ENCODE measurements at regions not wholly inside any gene's neighbourhood (a gene's known extent, or its start where the extent isn't known, plus 50 kb on each side); places are given as distances from the start of the nearest gene placed in this dataset.

- DNase-seq (ENCODE audit: low spot score) (no peak), ATAC-seq (no peak)
- no peak overlapping the region for H3K27ac ChIP-seq (ENCODE audit: low read depth)
- TF ChIP-seq JUNB (IDR thresholded peaks at IDR 0.05; ENCODE audit: unreplicated experiment) (no peak), ETS1 (IDR thresholded peaks at IDR 0.05) (no peak), NANOG (IDR thresholded peaks at IDR 0.05; ENCODE audit: borderline replicate concordance) (no peak), ZNF331 (CRISPR knock-in tag; IDR thresholded peaks at IDR 0.05; ENCODE audit: low read depth) (no peak), EZH2phosphoT487 (IDR thresholded peaks at IDR 0.05; ENCODE audit: unreplicated experiment) (no peak), ZNF114 (CRISPR knock-in tag; IDR thresholded peaks at IDR 0.05) (no peak), CTCF (conservative IDR thresholded peaks at IDR 0.05; ENCODE audit: low read depth in 2 of 2) (no peak), CREB1 (CRISPR knock-in tag; IDR thresholded peaks at IDR 0.05; ENCODE audit: low read depth) (no peak), REST (IDR thresholded peaks at IDR 0.05; ENCODE audit: unreplicated experiment) (no peak), POLR2AphosphoS5 (IDR thresholded peaks at IDR 0.05; ENCODE audit: low read depth) (no peak), STAT1 (IDR thresholded peaks at IDR 0.05; ENCODE audit: unreplicated experiment) (no peak)
- no peaks in the 10 kb centered on the region for H3K79me2 ChIP-seq (replicated peaks; ENCODE audit: insufficient read depth)
- Mint-ChIP-seq H3K9me3 (no peaks in the 10 kb centered on the region), H3K4me1 (peaks cover 49% of the 10 kb centered on the region), H3K27ac (no peak overlapping the region), H3K27me3 (ENCODE audit: insufficient read depth, low read depth, poor library complexity) (no peaks in the 10 kb centered on the region), H3K36me3 (ENCODE audit: low read depth) (no peaks in the 10 kb centered on the region), H3K4me3 (no peak overlapping the region)
- H3K36me3 ChIP-seq (ENCODE audit: insufficient read depth), result no peaks in the 10 kb centered on the region
- H4K20me1 ChIP-seq (replicated peaks; ENCODE audit: insufficient read depth), result no peaks in the 10 kb centered on the region
- H3K4me1 ChIP-seq (ENCODE audit: insufficient read depth), result peaks cover 32% of the 10 kb centered on the region
- H3K27me3 ChIP-seq (ENCODE audit: insufficient read depth), result no peaks in the 10 kb centered on the region
- no peak overlapping the region for H3K4me3 ChIP-seq
- no peak overlapping the region for H3K4me2 ChIP-seq
- H2AFZ ChIP-seq, result no peak overlapping the region
- peaks cover 10% of the 10 kb centered on the region; the same call in 1 of the 2 replicates for H3K9me2 ChIP-seq (ENCODE audit: insufficient read depth)
- no peaks in the 10 kb centered on the region; the same call in 1 of the 2 replicates for H3F3A ChIP-seq (replicated peaks; ENCODE audit: low read depth)
Observed at GRCh38 chr1:209353053-209353452, 230.5 kb upstream of the CAMK1G start.

Data from GM23338 (cell line).